SK-N-DZ (cell line): ENCODE measurements at regions not wholly inside any gene's neighbourhood (a gene's known extent, or its start where the extent isn't known, plus 50 kb on each side); places are given as distances from the start of the nearest gene placed in this dataset.

Source experiments
- DNase-seq: peaks from one replicate; pipeline ENCODE4 v3.0.0-alpha.2; 2015; ENCODE audit warnings: low spot score

GRCh38 chr5:124692950-124693349, 53.5 kb downstream of the ZNF608 start:
- no peak for DNase-seq

GRCh38 chr5:124692324-124692723, 54.1 kb downstream of the ZNF608 start:
- DNase-seq, result no peak

GRCh38 chr5:124689653-124690052, 56.8 kb downstream of the ZNF608 start:
- no peak for DNase-seq

- no peak for DNase-seq
Observed at GRCh38 chr5:124686239-124687004, 60.0 kb downstream of the ZNF608 start.

GRCh38 chr5:124685404-124685930, 61.0 kb downstream of the ZNF608 start:
- no peak for DNase-seq

- DNase-seq, result no peak
Observed at GRCh38 chr5:124683917-124684555, 62.4 kb downstream of the ZNF608 start.

GRCh38 chr5:124679578-124680199, 66.8 kb downstream of the ZNF608 start:
- no peak for DNase-seq

- no peak for DNase-seq
Observed at GRCh38 chr5:124678922-124679519, 67.4 kb downstream of the ZNF608 start.

- DNase-seq, result no peak
Observed at GRCh38 chr5:124678468-124678867, 68.0 kb downstream of the ZNF608 start.

GRCh38 chr5:124677374-124678351, 68.8 kb downstream of the ZNF608 start:
- no peak for DNase-seq

GRCh38 chr5:124675931-124676846, 70.2 kb downstream of the ZNF608 start:
- no peak for DNase-seq

- no peak for DNase-seq
Observed at GRCh38 chr5:124671193-124671592, 75.2 kb downstream of the ZNF608 start.

- no peak for DNase-seq
Observed at GRCh38 chr5:124670722-124671184, 75.7 kb downstream of the ZNF608 start.

GRCh38 chr5:124669956-124670721, 76.3 kb downstream of the ZNF608 start:
- DNase-seq, result no peak

- no peak for DNase-seq
Observed at GRCh38 chr5:124669300-124669648, 77.2 kb downstream of the ZNF608 start.

GRCh38 chr5:124668353-124669299, 77.8 kb downstream of the ZNF608 start:
- no peak for DNase-seq

- no peak for DNase-seq
Observed at GRCh38 chr5:124665625-124666024, 80.8 kb downstream of the ZNF608 start.

- DNase-seq, result no peak
Observed at GRCh38 chr5:124665035-124665434, 81.4 kb downstream of the ZNF608 start.
